Dermis blood vessel endothelial cell (primary cell): ENCODE measurements at regions not wholly inside any gene's neighbourhood (a gene's known extent, or its start where the extent isn't known, plus 50 kb on each side); places are given as distances from the start of the nearest gene placed in this dataset.
A peak's percentile ranks its signal among the peaks of the same experiment; 100 is the strongest.

Experiments used
- DNase-seq: peaks from one replicate; pipeline ENCODE4 v3.0.0; 2010

DNA sequence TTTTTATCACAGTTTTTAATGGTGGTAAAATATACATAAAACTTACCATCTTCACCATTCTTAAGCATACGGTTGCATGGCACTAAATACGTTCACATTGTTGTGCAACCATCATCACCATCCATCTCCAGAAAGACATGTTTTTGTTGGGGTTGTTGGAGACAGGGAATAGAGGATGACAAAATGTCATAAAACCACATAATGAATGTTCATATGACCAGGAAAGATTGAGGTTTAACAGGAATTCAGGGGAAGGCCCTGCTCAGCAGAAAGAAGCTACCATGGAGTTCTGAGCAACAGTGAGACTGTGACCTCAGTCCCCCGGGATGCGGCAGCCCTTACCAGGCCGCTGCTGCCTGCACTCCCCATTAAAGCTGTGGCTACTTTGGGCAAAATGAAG lies 63.9 kb upstream of the TRIM2 start:
- DNase-seq: no peak

DNA sequence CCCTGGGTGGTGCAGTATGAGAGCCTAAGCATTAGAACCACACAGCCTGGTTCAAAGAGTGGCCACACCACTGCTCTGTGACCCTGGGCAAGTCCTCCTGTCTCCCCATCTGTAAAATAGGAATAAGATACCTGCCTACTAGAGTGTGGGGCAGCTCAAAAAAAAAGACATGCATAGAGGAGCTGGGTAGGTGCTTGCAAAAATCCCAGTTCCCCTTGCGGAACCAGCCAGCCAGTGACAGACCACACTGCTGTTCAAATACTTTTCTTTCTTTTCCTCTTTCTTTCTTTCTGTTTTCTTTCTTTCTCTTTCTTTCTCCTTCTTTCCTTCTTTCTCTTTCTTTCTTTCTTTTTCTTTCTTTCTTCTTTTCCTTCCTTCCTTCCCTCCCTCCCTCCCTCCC lies 63.0 kb upstream of the TRIM2 start:
- DNase-seq: no peak

DNA sequence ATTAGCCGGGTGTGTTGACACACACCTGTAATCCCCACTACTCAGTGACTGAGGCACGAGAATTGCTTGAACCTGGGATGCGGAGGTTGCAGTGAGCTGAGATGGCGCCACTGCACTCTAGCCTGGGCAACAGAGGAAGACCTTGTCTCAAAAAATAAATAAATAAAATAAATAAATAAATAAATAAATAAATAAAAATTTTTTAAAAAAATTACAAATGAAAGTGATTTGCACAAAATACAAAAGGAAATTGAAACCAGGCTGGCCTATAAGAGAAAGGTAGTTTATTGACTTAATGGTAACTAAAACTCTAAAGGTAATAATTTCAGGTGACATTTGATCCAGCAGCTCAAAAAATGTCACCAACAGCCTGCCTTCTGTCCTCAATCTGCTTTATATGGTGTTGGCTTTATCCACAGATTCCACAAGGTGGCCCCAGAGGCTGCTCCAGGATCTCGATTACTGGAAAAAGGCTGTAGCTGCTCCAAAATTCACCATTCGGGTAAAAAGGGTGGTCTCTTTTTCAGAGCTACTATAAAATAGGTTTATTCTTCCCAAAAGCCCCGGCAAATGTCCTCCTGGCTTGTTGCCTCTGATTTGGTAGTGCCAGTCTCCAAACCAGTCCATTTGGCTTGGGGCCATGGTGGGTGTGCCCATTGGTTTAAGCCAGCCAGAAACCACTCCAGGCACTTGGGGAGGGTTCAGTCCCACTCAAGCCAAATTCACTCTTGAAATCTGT lies 61.4 kb upstream of the TRIM2 start:
- peak; percentile 83 for DNase-seq

GRCh38 chr4:153143527-153144348 lies 60.5 kb upstream of the TRIM2 start:
- DNase-seq: peak; percentile 40

DNA sequence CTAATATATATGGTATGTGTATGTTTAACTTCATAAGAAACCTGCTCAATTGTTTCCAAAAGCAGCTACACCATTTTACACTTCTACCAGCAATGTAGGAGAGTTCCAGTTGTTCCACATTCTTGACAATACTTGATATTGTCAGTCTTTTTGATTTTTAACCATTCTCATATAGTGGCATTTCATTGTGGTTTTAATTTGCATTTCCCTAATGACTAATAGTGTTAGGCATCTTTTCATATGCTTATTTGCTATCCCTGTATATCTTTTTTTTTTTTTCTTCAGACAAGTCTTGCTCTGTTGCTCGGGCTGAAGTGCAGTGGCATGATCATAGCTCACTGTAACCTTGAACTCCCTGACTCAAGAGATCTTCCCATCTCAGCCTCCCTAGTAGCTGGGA lies 58.2 kb upstream of the TRIM2 start:
- no peak for DNase-seq

- DNase-seq: no peak
These were observed 57.3 kb upstream of the TRIM2 start for GRCh38 chr4:153146961-153147360.

- no peak for DNase-seq
These were observed 55.5 kb upstream of the TRIM2 start for GRCh38 chr4:153148791-153149190.

- DNase-seq: peak; percentile 42
These were observed 52.4 kb upstream of the TRIM2 start for GRCh38 chr4:153151535-153152455.

DNA sequence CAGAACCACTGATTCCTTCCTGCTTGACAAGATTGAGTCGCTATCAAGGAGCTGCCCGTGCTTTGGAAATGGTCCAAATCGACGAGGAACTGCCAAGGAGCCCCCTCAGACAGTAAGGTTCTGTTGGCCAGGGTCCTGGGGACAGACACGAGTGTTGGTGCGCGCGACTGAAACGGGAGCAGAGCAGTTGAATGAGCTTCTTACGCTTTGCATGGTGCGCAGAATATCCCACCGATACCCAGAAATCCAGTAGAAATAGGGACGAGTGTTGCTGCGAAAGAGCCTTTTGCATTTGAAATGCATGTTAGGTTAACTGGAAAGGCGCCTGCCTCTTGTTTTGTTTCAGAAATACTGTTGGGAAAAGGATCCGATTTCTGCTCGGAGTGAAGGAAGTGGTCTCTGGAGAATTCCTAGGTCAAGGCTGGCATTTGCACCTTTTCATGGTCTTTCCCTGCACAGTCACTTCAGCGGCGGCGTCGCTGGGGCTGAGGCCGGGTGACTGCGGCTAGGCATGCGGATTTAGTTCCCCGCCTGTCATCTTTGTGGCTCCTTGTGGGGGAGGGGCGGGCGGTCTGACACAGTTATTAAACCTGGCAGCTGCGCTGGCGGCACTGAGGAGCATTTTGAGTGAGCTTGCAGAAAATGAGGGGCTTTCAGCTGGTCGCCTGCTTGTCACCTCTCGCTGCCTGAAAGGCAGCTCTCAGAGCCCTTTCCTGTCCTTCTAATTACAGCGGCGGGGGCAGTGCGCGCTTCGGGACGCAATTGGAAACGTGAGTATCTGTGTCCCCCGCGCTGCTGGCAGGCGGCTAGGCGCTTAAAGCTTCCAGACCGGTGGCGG lies 51.5 kb upstream of the TRIM2 start:
- peak; percentile 34 for DNase-seq

DNA sequence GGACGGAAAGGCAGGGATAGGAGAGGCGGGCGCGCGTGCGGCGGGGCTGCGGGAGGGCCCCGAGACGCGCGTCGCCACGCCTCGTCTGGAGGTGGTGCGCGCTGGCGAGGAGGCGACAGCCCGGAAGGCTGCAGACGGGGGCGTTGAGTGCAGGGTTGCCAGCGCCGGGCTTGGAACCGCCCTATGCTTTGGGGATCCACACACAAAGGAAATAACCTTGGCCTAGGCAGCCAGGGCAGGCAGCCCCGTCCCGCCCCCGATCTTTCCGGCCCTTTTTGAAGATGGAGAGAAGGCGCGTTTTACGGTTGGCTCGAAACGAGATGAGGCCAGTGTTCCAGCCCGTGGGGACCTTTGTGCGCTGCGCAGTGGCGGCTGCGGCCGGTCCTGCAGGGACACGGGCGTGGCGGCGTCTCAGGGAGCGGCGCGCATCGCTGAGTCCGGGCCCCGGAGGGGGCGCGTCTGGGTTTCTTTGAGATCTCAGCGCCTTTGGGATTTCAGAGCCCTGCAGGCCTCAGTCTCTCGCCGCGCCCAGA lies 50.8 kb upstream of the TRIM2 start:
- peak; percentile 33 for DNase-seq

DNA sequence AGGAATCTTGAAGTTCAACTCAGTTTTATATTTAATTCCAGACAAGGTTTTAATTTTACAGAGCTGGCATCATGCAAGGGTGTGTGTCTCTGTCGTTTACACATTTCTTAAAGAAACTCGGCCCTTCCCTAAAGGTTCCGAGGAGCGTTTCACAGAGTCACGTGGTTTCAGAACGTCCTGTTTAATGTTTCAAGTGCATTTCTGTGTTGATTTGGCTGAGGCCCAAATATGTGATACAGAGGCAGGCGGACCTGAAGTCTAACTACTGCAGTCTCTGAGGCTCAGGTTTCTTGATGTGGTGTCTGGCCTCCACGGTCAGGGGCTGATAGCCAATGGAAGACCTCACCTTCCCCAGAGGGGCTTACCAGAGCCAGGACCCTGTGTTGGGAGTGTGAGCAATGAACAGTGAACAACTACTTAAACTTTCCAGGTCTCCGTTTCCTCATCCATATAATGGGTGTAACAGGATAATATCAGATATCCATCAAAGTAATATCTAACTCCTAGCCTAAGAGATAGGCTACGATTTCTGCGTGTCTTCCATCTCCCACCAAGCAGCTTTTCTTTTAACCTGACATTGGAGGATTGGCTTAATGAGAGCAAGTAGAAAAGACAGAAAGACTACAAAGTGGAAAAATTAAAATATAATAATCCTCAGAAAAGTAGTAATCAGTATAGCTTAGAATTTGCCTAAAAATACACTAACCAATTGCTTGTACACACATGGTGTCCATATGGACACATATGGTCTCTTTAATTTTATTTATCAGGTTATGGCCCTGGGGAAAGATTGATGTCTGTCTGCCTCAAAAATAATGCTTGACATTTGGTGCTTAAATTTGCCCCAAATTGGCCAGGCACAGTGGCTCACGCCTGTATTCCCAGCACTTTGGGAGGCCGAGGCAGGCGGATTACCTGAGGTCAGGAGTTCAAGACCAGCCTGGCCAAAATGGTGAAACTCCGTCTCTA lies 50.0 kb upstream of the TRIM2 start:
- peak; percentile 63 for DNase-seq
